IPS-20b (cell line): ENCODE measurements at regions not wholly inside any gene's neighbourhood (a gene's known extent, or its start where the extent isn't known, plus 50 kb on each side); places are given as distances from the start of the nearest gene placed in this dataset.

ENCODE experiments used
- H3K27ac ChIP-seq: one replicate; pipeline ENCODE4 v1.5.1; 2013; ENCODE audit warnings: low read length
- H3K27me3 ChIP-seq: 2 replicates; pipeline ENCODE4 v1.6.1; 2013; ENCODE audit warnings: mild to moderate bottlenecking, low read length, inconsistent platforms; ENCODE audit not compliant: insufficient read depth
- H3K36me3 ChIP-seq: 2 replicates; pipeline ENCODE4 v1.6.1; 2013; ENCODE audit warnings: low read depth, mild to moderate bottlenecking, inconsistent platforms, low read length, moderate library complexity; ENCODE audit not compliant: insufficient read depth
- H3K4me1 ChIP-seq: 2 replicates; pipeline ENCODE4 v1.6.1; 2013; ENCODE audit warnings: mild to moderate bottlenecking, control low read depth, inconsistent platforms, low read length, moderate library complexity; ENCODE audit not compliant: insufficient read depth
- H3K4me3 ChIP-seq: 2 replicates; pipeline ENCODE4 v1.5.1; 2013; ENCODE audit warnings: mild to moderate bottlenecking, low read length, inconsistent platforms
- H3K9ac ChIP-seq: 2 replicates; pipeline ENCODE4 v1.6.1; 2013; ENCODE audit warnings: low read depth, mild to moderate bottlenecking, inconsistent platforms, low read length, moderate library complexity
- H3K9me3 ChIP-seq: 2 replicates; pipeline ENCODE4 v1.6.1; 2013; ENCODE audit warnings: mild to moderate bottlenecking, low read depth, low read length, inconsistent platforms; ENCODE audit not compliant: insufficient read depth

DNA sequence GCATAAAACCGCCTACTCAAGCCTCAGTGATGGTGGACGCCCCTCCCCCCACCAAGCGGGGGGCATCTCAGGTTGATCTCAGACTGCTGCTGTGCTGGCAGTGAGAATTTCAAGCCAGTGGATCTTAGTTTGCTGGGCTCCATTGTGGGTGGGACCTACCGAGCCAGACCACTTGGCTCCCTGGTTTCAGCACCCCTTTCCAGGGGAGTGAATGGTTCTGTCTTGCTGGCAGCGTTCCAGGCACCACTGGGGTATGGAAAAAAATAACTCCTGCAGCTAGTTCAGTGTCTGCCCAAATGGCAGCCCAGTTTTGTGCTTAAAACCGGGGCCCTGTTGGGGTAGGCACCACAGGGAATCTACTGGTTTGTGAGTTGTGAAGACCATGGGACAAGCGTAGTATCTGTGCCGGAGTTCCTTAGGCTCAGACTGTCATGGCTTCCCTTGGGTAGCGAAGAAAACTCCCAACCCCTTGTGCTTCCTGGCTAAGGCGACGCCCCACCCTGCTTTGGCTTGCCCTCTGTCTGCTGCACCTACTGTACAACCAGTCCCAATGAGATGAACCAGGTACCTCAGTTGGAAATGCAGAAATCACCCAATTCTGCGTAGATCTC lies 1334.5 kb upstream of the ADGRB3 start:
- H3K9me3 ChIP-seq = no peaks in the 10 kb centered on the region
- no peaks in the 10 kb centered on the region for H3K27me3 ChIP-seq
- no peak overlapping the region for H3K27ac ChIP-seq
- H3K36me3 ChIP-seq = no peaks in the 10 kb centered on the region
- H3K4me1 ChIP-seq = no peaks in the 10 kb centered on the region
- H3K4me3 ChIP-seq = no peak overlapping the region
- no peak overlapping the region for H3K9ac ChIP-seq

DNA sequence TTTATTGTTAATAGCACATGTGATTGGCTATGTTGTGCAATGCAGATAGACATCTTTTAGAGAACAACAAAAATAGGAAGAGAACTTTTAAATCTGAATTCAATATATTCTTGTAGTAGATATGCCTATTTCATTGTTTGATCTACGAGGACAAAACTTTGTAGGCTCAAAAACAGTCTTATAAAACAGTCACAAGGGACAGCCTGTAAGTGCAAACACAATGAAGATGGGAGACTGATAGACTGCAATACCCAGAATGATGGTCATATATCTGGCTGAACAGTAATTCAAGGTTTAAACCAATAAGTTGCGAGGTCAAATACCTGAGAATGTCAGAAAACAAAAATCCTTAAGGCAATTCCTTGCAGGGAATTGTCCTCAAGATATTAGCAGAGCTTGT lies 1342.9 kb upstream of the ADGRB3 start:
- no peaks in the 10 kb centered on the region for H3K27me3 ChIP-seq
- H3K4me3 ChIP-seq = no peak overlapping the region
- no peaks in the 10 kb centered on the region; the same call in 1 of the 2 replicates for H3K9me3 ChIP-seq
- H3K9ac ChIP-seq = no peak overlapping the region
- H3K36me3 ChIP-seq = no peaks in the 10 kb centered on the region
- H3K27ac ChIP-seq = no peak overlapping the region
- H3K4me1 ChIP-seq = no peaks in the 10 kb centered on the region

DNA sequence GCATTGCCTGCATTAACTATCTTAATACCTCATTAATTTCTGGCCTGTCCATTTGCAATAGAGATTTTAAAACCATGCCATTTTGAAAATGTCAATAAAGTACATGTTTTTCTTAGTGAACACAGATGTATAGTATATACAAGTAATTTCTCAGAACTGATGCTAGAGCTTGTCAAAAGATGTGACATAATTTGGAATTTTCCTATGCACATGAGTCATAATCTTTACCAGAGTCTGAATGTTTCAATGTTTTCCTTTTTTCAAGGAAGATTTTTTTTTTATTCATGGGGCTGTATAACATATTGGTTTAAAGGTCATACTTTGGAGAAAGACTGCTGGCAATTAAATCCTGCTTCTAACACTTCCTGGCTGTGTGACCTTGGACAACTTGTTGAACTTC lies 1347.5 kb upstream of the ADGRB3 start:
- H3K27ac ChIP-seq = no peak overlapping the region
- no peaks in the 10 kb centered on the region for H3K27me3 ChIP-seq
- no peaks in the 10 kb centered on the region for H3K36me3 ChIP-seq
- H3K9ac ChIP-seq = no peak overlapping the region
- no peak overlapping the region for H3K4me3 ChIP-seq
- H3K9me3 ChIP-seq = no peaks in the 10 kb centered on the region; the same call in 1 of the 2 replicates
- H3K4me1 ChIP-seq = no peaks in the 10 kb centered on the region

DNA sequence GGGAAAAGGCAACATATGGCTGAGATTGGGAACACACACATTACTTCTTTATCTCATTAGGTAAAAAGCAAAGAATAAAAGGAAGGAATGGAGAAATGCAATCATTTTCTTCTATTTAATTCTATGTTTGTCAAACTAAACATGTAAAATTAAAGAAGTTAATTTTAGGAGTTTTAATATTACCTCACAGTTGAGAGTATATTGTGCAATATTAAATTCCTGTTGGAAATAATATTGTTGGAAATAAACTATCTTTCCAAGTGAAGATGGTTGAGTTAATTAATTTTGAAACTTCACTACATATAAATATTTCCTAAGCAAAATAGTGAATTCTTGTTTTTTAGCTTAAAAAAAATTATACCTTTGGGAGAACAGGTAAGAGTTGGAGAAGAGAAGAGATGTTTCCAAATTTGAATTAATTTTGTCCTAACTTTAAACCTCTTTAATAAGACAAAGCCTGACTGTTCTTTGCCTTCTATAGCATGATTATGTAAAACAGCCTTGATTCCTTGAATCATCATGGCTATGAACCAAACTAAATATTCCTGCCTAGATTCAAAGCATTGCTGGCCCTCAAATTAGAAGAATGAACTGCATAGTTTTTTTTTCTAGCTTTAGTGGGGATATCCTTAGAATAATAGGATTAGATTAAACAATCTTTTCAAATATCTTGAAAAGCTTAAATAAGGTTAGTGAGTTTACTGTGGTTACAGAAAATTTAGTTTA lies 1349.1 kb upstream of the ADGRB3 start:
- H3K27me3 ChIP-seq = no peaks in the 10 kb centered on the region
- H3K4me3 ChIP-seq = no peak overlapping the region
- H3K9ac ChIP-seq = no peak overlapping the region
- H3K4me1 ChIP-seq = no peaks in the 10 kb centered on the region
- no peak overlapping the region for H3K27ac ChIP-seq
- no peaks in the 10 kb centered on the region; the same call in 1 of the 2 replicates for H3K9me3 ChIP-seq
- no peaks in the 10 kb centered on the region for H3K36me3 ChIP-seq

DNA sequence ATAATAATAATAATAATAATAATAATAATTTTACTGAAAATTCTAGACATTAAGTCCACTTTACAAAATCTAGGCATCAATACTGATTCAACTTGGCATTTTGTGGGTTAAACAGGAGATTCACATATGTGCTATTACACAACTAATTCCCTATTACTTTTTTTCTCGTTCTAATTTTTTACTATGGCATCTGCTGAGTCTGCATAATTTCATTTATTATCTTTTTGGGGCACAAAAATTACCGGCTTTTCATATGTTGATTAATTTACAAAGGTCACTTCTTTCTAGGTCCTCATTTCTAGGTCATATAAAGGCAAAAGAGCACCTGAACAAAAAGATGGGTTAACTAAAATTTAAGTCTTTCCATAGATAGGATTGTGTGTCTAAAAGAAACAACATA lies 1357.8 kb upstream of the ADGRB3 start:
- no peak overlapping the region for H3K9ac ChIP-seq
- H3K9me3 ChIP-seq = no peaks in the 10 kb centered on the region
- no peak overlapping the region for H3K4me3 ChIP-seq
- no peaks in the 10 kb centered on the region for H3K4me1 ChIP-seq
- H3K27ac ChIP-seq = no peak overlapping the region
- H3K27me3 ChIP-seq = no peaks in the 10 kb centered on the region
- no peaks in the 10 kb centered on the region for H3K36me3 ChIP-seq

DNA sequence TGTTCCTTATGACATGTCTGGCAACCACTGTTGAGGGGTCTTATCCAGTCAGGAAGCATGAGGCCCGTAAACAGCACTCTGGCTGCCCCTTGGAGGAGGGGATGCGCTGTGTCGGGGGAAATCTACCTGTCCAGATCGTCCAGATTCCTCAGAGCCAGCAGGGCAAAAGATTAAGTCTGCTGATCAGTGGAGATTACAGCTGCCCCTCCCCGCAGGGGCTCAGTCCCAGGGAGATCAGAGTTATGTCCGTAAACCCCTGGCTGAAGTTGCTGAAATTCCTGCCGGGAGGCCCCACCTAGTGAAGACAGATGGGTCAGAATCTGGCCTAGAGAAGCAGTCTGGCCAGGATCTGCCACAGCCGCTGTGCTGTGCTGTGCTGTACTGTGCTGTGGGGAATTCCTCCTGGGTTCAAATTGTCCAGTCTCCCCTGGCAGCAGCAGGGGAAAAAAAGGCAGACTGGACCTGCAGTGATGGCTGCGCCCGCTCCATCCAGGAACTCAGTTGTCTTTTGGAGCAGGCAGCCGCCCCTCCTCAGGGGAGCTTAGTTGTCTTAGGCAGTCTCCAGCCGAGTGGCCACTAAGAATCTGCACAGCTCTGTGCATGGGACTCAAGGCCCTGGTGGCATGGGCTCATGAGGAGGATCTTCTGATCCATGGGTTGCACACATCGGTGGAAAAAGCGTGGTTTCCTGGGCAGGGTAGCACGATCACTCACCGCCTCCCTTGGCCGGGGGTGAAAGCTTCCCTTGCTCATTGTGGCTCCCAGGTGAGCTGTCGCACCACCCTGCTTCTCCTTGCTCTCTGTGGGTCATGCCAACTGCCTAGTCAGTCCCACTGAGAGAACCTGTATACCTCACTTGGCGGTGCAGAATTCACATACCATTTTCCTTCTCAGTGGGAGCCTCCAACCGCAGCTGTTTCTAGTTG lies 1368.8 kb upstream of the ADGRB3 start:
- H3K4me1 ChIP-seq = no peaks in the 10 kb centered on the region
- H3K9ac ChIP-seq = no peak overlapping the region
- H3K27ac ChIP-seq = no peak overlapping the region
- no peaks in the 10 kb centered on the region for H3K27me3 ChIP-seq
- no peaks in the 10 kb centered on the region for H3K36me3 ChIP-seq
- no peak overlapping the region for H3K4me3 ChIP-seq
- no peaks in the 10 kb centered on the region for H3K9me3 ChIP-seq

DNA sequence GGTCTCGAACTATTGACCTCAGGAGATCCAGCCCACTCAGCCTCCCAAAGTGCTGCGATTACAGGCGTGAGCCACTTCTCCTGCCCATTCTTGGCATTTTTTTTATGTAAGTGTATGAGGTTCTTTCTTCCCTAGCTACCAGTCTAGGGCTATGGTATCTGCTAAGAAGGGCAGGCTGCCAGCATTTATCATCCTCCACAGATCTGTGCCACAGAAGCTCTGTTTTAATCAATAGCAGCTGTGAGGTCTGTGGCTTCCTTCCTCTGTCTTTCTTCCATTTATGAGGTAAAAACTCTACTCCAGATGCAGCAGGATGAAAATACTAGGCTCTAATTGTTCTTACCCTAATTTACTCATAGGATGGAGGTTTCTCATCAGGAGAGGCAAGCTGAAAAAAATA lies 1382.4 kb upstream of the ADGRB3 start:
- H3K27me3 ChIP-seq = no peaks in the 10 kb centered on the region
- H3K9ac ChIP-seq = no peak overlapping the region
- H3K27ac ChIP-seq = no peak overlapping the region
- no peaks in the 10 kb centered on the region for H3K36me3 ChIP-seq
- H3K4me3 ChIP-seq = no peak overlapping the region
- H3K4me1 ChIP-seq = no peaks in the 10 kb centered on the region
- no peaks in the 10 kb centered on the region for H3K9me3 ChIP-seq

DNA sequence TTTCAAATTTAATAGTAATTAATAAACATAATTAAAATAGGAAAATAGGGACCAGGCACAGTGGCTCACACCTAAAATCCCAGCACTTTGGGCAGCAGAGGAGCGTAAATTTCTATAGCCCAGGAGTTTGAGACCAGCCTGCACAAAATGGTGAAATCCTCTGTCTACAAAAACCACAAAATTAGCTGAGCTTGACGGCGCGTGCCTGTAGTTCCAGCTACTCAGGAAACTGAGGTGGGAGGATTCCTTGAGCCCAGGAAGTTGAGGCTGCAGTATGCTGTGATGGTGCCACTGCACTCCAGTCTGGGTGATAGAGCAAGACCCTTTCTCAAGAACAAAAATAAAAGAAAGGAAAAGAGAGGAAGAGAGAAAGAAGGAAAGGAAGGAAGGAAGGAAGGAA lies 1387.0 kb upstream of the ADGRB3 start:
- no peak overlapping the region for H3K9ac ChIP-seq
- no peak overlapping the region for H3K27ac ChIP-seq
- H3K9me3 ChIP-seq = no peaks in the 10 kb centered on the region
- H3K27me3 ChIP-seq = no peaks in the 10 kb centered on the region
- H3K4me1 ChIP-seq = no peaks in the 10 kb centered on the region
- no peak overlapping the region for H3K4me3 ChIP-seq
- H3K36me3 ChIP-seq = no peaks in the 10 kb centered on the region

DNA sequence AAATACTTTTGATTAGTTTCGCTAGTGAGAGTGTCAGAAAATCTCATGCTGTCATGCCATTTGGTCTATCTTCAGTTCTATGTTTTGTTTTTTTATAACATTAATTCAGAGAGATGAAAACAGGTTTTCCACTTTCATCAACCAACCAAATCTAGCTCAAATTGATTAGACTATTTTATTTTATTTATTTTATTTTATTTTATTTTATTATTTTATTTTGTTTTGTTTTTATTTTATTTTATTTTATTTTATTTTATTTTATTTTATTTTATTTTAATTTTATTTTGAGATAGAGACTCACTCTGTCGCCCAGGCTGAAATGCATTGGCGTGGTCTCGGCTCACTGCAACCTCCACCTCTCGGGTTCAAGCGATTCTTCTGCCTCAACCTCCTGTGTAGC lies 1391.0 kb upstream of the ADGRB3 start:
- H3K27ac ChIP-seq = no peak overlapping the region
- H3K9ac ChIP-seq = no peak overlapping the region
- no peaks in the 10 kb centered on the region for H3K4me1 ChIP-seq
- H3K36me3 ChIP-seq = no peaks in the 10 kb centered on the region
- no peak overlapping the region for H3K4me3 ChIP-seq
- no peaks in the 10 kb centered on the region for H3K27me3 ChIP-seq
- H3K9me3 ChIP-seq = no peaks in the 10 kb centered on the region

DNA sequence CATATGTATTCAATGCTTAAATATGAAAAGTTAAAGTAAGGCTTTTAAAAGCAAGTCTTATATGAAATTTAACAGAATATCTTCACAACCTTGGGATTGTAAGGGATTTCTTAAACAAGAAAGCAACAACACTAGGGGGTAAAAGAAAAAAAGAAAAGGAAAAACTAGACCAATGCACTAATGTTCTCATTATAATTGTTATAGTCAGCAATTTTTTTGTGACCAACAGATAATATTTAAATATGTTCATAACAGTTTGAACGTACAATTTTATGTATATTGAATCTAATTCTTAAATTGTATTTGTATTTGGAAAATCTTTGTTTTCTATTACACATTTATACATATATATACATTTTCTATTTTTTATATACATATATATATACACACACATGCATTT lies 1397.8 kb upstream of the ADGRB3 start:
- Histone ChIP-seq H3K4me3 (no peak overlapping the region), H3K4me1 (no peaks in the 10 kb centered on the region), H3K27ac (no peak overlapping the region), H3K27me3 (no peaks in the 10 kb centered on the region), H3K9ac (no peak overlapping the region), H3K9me3 (no peaks in the 10 kb centered on the region), H3K36me3 (no peaks in the 10 kb centered on the region)

DNA sequence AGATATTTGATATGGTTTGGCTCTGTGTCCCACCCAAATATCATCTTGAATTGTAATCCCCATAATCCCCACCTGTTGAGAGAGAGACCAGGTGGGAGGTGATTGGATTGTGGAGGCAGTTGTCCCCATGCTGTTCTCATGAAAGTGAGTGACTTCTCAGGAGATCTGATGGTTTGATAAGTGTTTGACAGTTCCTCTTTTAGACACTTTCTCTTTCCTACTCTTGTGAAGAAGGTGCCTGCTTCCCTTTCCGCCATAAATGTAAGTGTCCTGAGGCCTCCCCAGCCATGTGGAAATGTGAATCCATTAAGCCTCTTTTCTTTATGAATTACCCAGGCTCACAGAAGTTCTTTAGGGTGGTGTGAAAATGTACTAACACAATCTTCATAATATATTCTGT lies 1404.0 kb upstream of the ADGRB3 start:
- H3K9ac ChIP-seq = no peak overlapping the region
- no peaks in the 10 kb centered on the region for H3K36me3 ChIP-seq

More for the DNA sequence above, 1404.0 kb upstream of the ADGRB3 start:
- no peak overlapping the region for H3K27ac ChIP-seq
- no peaks in the 10 kb centered on the region for H3K4me1 ChIP-seq
- no peaks in the 10 kb centered on the region for H3K9me3 ChIP-seq
- no peak overlapping the region for H3K4me3 ChIP-seq
- H3K27me3 ChIP-seq = no peaks in the 10 kb centered on the region
